ENCODE measurements at regions not wholly inside any gene's neighbourhood (a gene's known extent, or its start where the extent isn't known, plus 50 kb on each side); places are given as distances from the start of the nearest gene placed in this dataset.
"Not testable (repeated sequence)": the region's sequence is repeated elsewhere in the genome, so short reads cannot be mapped to it uniquely, and the experiment has no call there.

- TF ChIP-seq, protein P1, sequence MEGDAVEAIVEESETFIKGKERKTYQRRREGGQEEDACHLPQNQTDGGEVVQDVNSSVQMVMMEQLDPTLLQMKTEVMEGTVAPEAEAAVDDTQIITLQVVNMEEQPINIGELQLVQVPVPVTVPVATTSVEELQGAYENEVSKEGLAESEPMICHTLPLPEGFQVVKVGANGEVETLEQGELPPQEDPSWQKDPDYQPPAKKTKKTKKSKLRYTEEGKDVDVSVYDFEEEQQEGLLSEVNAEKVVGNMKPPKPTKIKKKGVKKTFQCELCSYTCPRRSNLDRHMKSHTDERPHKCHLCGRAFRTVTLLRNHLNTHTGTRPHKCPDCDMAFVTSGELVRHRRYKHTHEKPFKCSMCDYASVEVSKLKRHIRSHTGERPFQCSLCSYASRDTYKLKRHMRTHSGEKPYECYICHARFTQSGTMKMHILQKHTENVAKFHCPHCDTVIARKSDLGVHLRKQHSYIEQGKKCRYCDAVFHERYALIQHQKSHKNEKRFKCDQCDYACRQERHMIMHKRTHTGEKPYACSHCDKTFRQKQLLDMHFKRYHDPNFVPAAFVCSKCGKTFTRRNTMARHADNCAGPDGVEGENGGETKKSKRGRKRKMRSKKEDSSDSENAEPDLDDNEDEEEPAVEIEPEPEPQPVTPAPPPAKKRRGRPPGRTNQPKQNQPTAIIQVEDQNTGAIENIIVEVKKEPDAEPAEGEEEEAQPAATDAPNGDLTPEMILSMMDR (IDR thresholded peaks at IDR 0.05; ENCODE audit: unreplicated experiment), result no peak
- Mint-ChIP-seq H3K36me3 (peaks cover 2% of the 10 kb centered on the region), H3K27me3 (ENCODE audit: low read depth) (peaks cover 9% of the 10 kb centered on the region), H3K4me3 (no peak overlapping the region), H3K9me3 (peaks cover 12% of the 10 kb centered on the region), H3K4me1 (peaks cover 9% of the 10 kb centered on the region), H3K27ac (no peak overlapping the region)
- no peak for DNase-seq (ENCODE audit: low spot score in 2 of 2, unreplicated experiment in 2 of 2)
Observed at GRCh38 chr22:27318516-27318915, 483.0 kb downstream of the MN1 start.

- peak in 1 of 2 experiments; percentile 16 for DNase-seq (ENCODE audit: low spot score in 2 of 2, unreplicated experiment in 2 of 2)
- no peak overlapping the region for H3K4me3 Mint-ChIP-seq
- H3K27ac Mint-ChIP-seq, result no peak overlapping the region
- H3K4me1 Mint-ChIP-seq, result peaks cover under 1% of the 10 kb centered on the region
- peaks cover 28% of the 10 kb centered on the region for H3K27me3 Mint-ChIP-seq (ENCODE audit: low read depth)
- peaks cover 16% of the 10 kb centered on the region for H3K9me3 Mint-ChIP-seq
- TF ChIP-seq, protein P1 (IDR thresholded peaks at IDR 0.05; ENCODE audit: unreplicated experiment), result no peak
- peaks cover 2% of the 10 kb centered on the region for H3K36me3 Mint-ChIP-seq
Observed at GRCh38 chr22:27323661-27324060, 477.9 kb downstream of the MN1 start.

GRCh38 chr22:27324908-27325307 lies 476.6 kb downstream of the MN1 start:
- not testable (repeated sequence) for H3K4me1 Mint-ChIP-seq; DNase-seq (ENCODE audit: low spot score in 2 of 2, unreplicated experiment in 2 of 2); H3K27ac Mint-ChIP-seq; H3K9me3 Mint-ChIP-seq; H3K4me3 Mint-ChIP-seq; H3K36me3 Mint-ChIP-seq
- H3K27me3 Mint-ChIP-seq (ENCODE audit: low read depth), result peaks cover 30% of the 10 kb centered on the region

DNA sequence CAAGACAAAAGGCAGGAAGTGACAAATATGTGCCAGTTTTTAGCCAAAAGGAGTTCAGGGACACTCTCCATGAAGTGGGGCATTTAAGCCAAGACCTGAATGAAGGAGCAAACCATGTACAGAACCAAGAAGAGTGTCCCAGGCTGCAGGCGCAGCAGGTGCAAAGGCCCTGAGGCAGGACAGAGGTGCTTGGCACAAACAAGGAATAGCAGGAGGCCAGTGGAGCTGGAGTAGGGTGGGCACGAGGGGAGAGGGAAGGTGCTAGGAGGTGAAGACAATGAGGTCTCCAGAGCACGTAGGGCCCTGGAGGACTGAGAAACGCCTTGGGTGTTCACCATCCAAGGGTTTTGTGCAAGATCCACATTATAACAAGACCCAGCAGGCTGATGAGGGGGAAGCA lies 474.1 kb downstream of the MN1 start:
- H3K4me3 Mint-ChIP-seq, result no peak overlapping the region
- H3K4me1 Mint-ChIP-seq, result peaks cover 20% of the 10 kb centered on the region
- H3K27ac Mint-ChIP-seq, result no peak overlapping the region
- H3K27me3 Mint-ChIP-seq (ENCODE audit: low read depth), result peaks cover 34% of the 10 kb centered on the region
- H3K36me3 Mint-ChIP-seq, result no peaks in the 10 kb centered on the region
- peaks cover 3% of the 10 kb centered on the region for H3K9me3 Mint-ChIP-seq
- no peak for DNase-seq (ENCODE audit: low spot score in 2 of 2, unreplicated experiment in 2 of 2)
- TF ChIP-seq, protein P1 (IDR thresholded peaks at IDR 0.05; ENCODE audit: unreplicated experiment), result no peak

DNA sequence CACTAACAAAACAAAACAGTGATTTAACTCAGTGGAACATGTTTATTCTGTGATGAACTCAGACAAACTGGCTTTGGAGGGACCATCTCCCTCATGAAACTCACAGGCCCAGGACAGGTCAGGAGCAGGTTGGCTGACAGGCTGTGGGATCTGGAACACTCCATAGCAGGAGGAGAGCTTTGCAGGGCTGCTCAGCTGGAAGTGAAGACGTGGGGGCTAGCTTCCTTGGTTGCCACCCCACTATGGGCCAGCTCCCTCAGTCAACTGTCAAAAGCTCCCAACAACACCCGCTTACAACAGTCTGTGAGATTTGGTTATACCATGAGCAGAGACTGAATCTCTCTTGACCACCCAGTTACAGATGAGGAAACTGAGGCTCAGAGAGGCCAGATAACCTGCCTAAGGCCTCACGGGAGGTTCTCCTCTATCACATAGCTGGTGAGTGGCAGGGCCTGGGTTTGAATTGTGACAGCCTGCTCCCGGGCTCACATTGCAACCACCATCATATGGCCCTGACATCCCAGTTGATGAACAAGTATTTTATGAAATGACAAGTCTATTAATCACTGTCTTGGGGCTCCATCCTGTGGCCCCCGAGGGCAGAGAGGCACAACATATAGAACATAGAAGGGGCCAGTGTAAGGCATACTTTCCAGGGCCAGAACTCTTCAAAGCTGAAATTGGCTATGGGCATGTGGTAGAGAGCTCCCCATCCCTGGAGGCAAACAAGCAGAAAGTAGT lies 473.4 kb downstream of the MN1 start:
- H3K27ac Mint-ChIP-seq, result no peak overlapping the region
- no peak overlapping the region for H3K4me3 Mint-ChIP-seq
- peaks cover 5% of the 10 kb centered on the region for H3K9me3 Mint-ChIP-seq
- H3K27me3 Mint-ChIP-seq (ENCODE audit: low read depth), result peaks cover 29% of the 10 kb centered on the region
- TF ChIP-seq, protein P1 (IDR thresholded peaks at IDR 0.05; ENCODE audit: unreplicated experiment), result no peak
- no peak for DNase-seq (ENCODE audit: low spot score in 2 of 2, unreplicated experiment in 2 of 2)
- H3K36me3 Mint-ChIP-seq, result no peaks in the 10 kb centered on the region
- peaks cover 20% of the 10 kb centered on the region for H3K4me1 Mint-ChIP-seq

DNA sequence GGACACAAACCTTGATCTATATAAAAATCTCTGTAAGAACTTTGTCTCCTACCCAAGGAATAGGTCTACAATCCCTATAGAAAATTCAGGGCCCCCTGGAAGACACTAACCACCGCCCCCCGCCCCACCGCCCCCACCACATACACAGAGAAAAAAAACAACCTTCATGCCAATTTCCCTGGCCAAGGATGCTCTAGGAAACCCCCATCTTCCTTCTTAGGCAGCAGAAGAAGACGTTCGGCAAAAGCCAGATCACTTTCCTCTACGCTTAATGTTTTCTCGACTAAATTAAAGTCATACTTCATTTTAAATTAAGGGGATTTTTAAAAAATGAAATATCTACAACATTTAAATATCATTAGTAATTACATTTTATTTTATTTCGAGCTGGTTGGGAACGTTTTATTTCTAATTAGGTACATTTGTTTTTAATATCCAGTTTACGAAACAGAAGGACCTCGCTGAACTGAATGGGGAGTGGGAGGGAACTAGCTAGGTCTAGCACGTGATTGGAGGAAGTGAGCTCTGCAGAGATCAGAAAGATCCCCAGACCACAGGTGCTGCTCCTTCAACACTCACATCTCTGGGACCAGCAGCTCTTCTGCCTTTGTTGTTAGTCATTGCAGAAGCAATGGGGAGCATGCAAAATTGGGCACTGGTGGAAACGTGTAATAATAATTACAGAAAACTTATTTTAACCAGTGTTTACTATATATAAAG lies 472.3 kb downstream of the MN1 start:
- DNase-seq (ENCODE audit: low spot score in 2 of 2, unreplicated experiment in 2 of 2), result no peak
- Mint-ChIP-seq H3K27me3 (ENCODE audit: low read depth) (peaks cover 30% of the 10 kb centered on the region), H3K27ac (no peak overlapping the region), H3K36me3 (no peaks in the 10 kb centered on the region), H3K4me1 (peaks cover 20% of the 10 kb centered on the region), H3K4me3 (no peak overlapping the region), H3K9me3 (peaks cover 9% of the 10 kb centered on the region)
- TF ChIP-seq, protein P1 (IDR thresholded peaks at IDR 0.05; ENCODE audit: unreplicated experiment), result no peak
